GM12891 (cell line): ENCODE measurements at regions not wholly inside any gene's neighbourhood (a gene's known extent, or its start where the extent isn't known, plus 50 kb on each side); places are given as distances from the start of the nearest gene placed in this dataset.

Experiments
- PAX5 ChIP-seq: IDR thresholded peaks from 2 replicates; pipeline ENCODE4 v1.6.1; 2011; ENCODE audit warnings: low read length, moderate library complexity, mild to moderate bottlenecking; ENCODE audit not compliant: insufficient read depth, severe bottlenecking
- POLR2A ChIP-seq: IDR thresholded peaks from 2 replicates; pipeline ENCODE4 v1.6.1; 2011; ENCODE audit warnings: low read depth, low read length, control low read depth
- POLR2AphosphoS5 ChIP-seq: IDR thresholded peaks from 2 replicates; pipeline ENCODE4 v1.6.1; 2011; ENCODE audit warnings: low read depth, low read length, control low read depth
- SPI1 ChIP-seq: IDR thresholded peaks from 2 replicates; pipeline ENCODE4 v1.6.1; 2011; ENCODE audit warnings: low read depth, low read length, control low read depth
- TAF1 ChIP-seq: IDR thresholded peaks from 2 replicates; pipeline ENCODE4 v1.6.1; 2011; ENCODE audit warnings: low read depth, low read length, control low read depth

GRCh38 chr12:85363382-85364190 lies 83.6 kb downstream of the ALX1 start:
- TF ChIP-seq PAX5 (no peak), POLR2AphosphoS5 (no peak), TAF1 (no peak), POLR2A (no peak), SPI1 (no peak)
